Stimulated activated naive CD4-positive, alpha-beta T cell treated with Interleukin-2 at 50 U/mL for 16 hours (primary cell): ENCODE measurements at regions not wholly inside any gene's neighbourhood (a gene's known extent, or its start where the extent isn't known, plus 50 kb on each side); places are given as distances from the start of the nearest gene placed in this dataset.

Source experiments
- DNase-seq: peaks from one replicate; lab custom pipeline; 2025; lab: John Stamatoyannopoulos, UW

GRCh38 chr3:11089931-11090330 is 64.4 kb upstream of the HRH1 start:
- DNase-seq = no peak

DNA sequence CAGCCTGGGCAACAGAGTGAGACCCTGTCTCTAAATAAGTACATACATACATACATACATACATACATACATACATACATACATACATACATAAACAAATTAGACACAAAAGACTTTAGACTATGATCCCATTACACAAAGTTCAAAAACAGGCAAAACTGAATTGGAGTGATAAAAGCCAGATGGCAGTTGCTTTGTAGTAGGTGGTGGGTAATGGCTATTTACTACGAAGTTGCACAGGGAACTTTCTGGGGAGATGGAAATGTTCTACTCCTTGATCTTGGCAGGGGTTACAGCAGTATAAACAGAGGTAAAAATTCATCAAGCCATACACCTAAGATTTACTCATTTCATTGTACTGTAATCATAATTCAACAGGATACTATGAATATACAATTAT is 63.7 kb upstream of the HRH1 start:
- DNase-seq = no peak

DNA sequence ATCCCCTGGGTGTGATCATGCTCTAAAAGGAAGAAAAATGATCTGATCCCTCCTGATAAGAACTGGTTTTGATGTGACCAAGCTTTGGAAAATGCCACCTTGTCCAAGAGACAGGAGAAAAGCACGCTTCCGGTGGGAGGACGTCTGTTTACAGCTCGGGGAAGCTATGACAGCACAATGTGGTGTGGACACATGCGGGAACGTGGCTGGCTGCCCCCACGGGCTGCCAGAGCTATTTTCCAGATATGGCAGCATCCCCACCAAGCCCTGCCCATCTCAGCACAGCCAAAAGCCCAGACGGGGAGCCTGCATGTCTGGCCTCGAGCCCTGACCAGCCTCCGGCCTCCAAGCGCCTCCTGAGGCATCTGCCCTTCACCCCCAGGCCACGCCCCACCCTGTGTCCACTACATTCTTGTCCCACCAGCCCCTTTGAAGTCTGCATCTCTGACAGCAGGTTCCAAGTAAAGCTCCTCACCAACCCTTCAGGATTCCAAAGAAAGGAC is 63.2 kb upstream of the HRH1 start:
- no peak for DNase-seq

- no peak for DNase-seq
Observed at GRCh38 chr3:11091791-11092190, 62.5 kb upstream of the HRH1 start.

DNA sequence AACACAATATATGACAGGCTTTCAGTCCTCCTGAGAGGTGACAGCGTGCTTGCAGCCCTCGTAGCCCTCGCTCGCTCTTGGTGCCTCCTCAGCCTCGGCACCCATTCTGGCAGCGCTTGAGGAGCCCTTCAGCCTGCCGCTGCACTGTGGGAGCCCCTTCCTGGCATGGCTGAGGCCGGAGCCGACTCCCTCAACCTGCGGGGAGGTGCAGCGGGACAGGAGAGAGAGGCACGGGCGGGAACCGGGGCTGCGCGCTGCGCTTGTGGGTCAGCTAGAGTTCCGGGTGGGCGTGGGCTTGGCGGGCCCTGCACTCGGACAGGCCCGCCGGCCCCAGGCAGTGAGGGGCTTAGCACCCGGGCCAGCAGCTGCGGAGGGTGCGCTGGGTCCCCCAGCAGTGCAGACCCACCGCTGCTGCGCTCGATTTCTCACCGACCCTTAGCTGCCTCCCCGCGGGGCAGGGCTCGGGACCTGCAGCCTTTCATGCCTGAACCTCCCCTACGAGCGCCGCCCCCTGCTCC is 60.4 kb upstream of the HRH1 start:
- no peak for DNase-seq

DNA sequence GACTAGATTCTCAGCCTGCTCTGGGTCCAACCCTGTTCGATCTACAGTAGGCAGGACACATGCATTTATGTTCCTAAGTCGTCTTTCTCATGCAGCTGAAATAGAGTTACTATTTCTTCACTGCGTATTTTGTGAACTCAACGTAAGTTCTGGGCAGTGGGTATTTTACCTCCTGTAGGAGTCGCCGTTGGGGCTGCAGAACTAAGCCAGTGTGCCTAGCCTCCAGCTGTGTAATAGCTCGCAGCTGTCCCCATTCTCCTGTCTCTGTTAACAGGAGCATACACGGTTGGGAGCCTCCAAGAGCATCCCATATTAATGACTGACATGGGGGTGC is 58.4 kb upstream of the HRH1 start:
- DNase-seq = no peak

- DNase-seq = peak; percentile 65
Observed at GRCh38 chr3:11096266-11097139, 57.8 kb upstream of the HRH1 start.

DNA sequence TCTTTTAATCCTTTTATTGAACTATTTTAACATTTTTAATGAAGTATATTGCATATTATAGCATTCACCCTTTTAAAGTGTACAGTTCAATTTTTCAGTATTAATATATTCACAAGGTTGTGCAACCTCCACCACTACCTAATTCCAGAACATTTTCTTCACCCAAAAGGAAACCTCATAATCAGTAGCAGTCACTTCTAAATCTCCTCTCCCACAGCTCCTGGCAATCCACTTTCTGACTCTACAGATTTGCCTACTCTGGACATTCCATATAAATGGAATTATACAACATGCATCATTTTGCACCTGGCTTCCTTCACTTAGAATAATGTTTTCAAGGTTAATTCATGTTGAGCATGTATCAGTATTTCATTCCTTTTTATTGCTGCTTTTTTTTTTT is 55.0 kb upstream of the HRH1 start:
- no peak for DNase-seq
